KMS-11 (cell line): ENCODE measurements at regions not wholly inside any gene's neighbourhood (a gene's known extent, or its start where the extent isn't known, plus 50 kb on each side); places are given as distances from the start of the nearest gene placed in this dataset.

Experiments
- H2AFZ ChIP-seq: fragments of 200-600 bp; sonication (generic); 2 replicates; pipeline ENCODE4 v1.6.1; 2016; ENCODE audit warnings: antibody characterized with exemption, mixed run types, low read depth
- H3K27ac ChIP-seq: fragments of 200-600 bp; sonication (generic); 2 replicates; pipeline ENCODE4 v1.6.1; 2016; ENCODE audit warnings: mild to moderate bottlenecking, mixed run types
- H3K27me3 ChIP-seq: fragments of 200-600 bp; sonication (generic); 2 replicates; pipeline ENCODE4 v1.6.1; 2017; ENCODE audit warnings: mild to moderate bottlenecking, low read depth, mixed run types, moderate library complexity; ENCODE audit not compliant: insufficient read depth
- H3K36me3 ChIP-seq: fragments of 200-600 bp; sonication (generic); 2 replicates; pipeline ENCODE4 v1.6.1; 2017; ENCODE audit warnings: mild to moderate bottlenecking, mixed run types; ENCODE audit not compliant: insufficient read depth
- H3K4me1 ChIP-seq: fragments of 200-600 bp; sonication (generic); 2 replicates; pipeline ENCODE4 v1.6.1; 2016; ENCODE audit warnings: mild to moderate bottlenecking, low read depth, mixed run types; ENCODE audit not compliant: poor library complexity, severe bottlenecking
- H3K4me2 ChIP-seq: fragments of 200-600 bp; sonication (generic); 2 replicates; pipeline ENCODE4 v1.7.0; 2016; ENCODE audit warnings: mild to moderate bottlenecking, mixed run types
- H3K4me3 ChIP-seq: fragments of 200-600 bp; sonication (generic); IDR thresholded peaks from 2 replicates; pipeline ENCODE4 v1.6.1; 2017; ENCODE audit warnings: low read depth, low read length, mixed read lengths; ENCODE audit not compliant: insufficient read depth
- H3K79me2 ChIP-seq: fragments of 200-600 bp; sonication (generic); 2 replicates; pipeline ENCODE4 v1.6.1; 2016; ENCODE audit warnings: low read depth, mixed run types; ENCODE audit not compliant: insufficient read depth
- H3K9ac ChIP-seq: fragments of 200-600 bp; sonication (generic); 2 replicates; pipeline ENCODE4 v1.6.1; 2016; ENCODE audit warnings: mild to moderate bottlenecking, mixed run types
- H4K20me1 ChIP-seq: fragments of 200-600 bp; sonication (generic); 2 replicates; pipeline ENCODE4 v1.6.1; 2016; ENCODE audit warnings: mild to moderate bottlenecking, mixed run types; ENCODE audit not compliant: insufficient read depth
- TF ChIP-seq, protein P1 (sequence below): fragments of 200-600 bp; sonication (generic); conservative IDR thresholded peaks from 2 replicates; pipeline ENCODE4 v1.6.1; 2017; ENCODE audit warnings: low read depth, mild to moderate bottlenecking, antibody characterized with exemption, low read length, moderate library complexity, mixed read lengths

DNA sequence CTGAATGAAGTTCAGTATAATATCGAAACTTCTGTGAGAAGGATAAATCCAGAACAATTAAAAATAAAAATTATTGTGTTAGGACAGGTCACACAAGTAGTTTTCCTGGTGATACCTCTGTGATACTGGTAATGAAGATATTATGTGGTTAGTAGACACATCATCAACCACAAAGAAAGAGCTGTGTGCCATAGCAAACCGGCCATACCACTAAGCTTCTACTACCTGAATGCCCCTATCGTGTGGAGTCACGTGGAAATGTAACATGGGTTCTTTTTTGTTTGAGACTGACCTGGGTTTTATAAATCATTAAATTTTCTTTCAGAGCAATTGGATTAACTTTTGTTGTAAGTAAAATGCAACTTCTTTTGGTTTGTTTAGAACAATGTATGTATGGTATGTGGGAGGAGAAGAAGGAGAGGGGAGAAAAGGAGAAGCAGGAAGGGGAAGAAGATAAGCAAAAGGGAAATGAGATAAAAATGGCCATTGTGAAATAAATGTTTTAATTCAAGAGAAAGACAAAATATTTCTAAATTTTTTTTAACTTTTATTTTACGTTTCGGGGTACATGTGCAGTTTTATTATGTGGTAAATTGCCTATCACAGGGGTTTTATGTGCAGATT is 58.2 kb upstream of the LRRC8B start:
- no peaks in the 10 kb centered on the region for H3K36me3 ChIP-seq
- H3K4me2 ChIP-seq, result no peak overlapping the region
- no peaks in the 10 kb centered on the region for H3K27me3 ChIP-seq
- H3K4me1 ChIP-seq, result peaks cover 29% of the 10 kb centered on the region
- H3K79me2 ChIP-seq, result no peaks in the 10 kb centered on the region
- no peaks in the 10 kb centered on the region for H4K20me1 ChIP-seq
- no peak overlapping the region for H2AFZ ChIP-seq
- H3K9ac ChIP-seq, result no peak overlapping the region
- TF ChIP-seq, protein P1, sequence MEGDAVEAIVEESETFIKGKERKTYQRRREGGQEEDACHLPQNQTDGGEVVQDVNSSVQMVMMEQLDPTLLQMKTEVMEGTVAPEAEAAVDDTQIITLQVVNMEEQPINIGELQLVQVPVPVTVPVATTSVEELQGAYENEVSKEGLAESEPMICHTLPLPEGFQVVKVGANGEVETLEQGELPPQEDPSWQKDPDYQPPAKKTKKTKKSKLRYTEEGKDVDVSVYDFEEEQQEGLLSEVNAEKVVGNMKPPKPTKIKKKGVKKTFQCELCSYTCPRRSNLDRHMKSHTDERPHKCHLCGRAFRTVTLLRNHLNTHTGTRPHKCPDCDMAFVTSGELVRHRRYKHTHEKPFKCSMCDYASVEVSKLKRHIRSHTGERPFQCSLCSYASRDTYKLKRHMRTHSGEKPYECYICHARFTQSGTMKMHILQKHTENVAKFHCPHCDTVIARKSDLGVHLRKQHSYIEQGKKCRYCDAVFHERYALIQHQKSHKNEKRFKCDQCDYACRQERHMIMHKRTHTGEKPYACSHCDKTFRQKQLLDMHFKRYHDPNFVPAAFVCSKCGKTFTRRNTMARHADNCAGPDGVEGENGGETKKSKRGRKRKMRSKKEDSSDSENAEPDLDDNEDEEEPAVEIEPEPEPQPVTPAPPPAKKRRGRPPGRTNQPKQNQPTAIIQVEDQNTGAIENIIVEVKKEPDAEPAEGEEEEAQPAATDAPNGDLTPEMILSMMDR, result no peak
- H3K27ac ChIP-seq, result no peak overlapping the region
- no peak overlapping the region for H3K4me3 ChIP-seq

DNA sequence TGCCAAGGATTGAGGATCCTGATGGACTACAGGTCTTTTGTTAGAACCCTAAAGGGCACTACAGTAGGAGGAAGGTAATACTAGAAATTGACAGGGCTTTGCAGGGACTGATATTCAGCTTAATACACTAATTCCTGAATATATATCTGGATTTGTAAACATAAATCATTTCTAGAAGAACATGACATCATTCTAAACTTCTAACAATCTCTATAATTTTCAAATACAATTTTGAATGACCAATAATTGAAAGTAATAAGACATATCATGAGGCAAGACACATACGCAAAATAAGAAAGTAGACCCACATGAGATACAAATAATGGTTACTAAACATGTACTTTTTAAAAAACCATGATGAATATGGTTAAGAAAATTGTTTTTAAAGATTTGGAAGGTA is 52.4 kb upstream of the LRRC8B start:
- H3K4me2 ChIP-seq, result no peak overlapping the region
- TF ChIP-seq, protein P1, result no peak
- H4K20me1 ChIP-seq, result no peaks in the 10 kb centered on the region
- H2AFZ ChIP-seq, result no peak overlapping the region
- no peak overlapping the region for H3K4me3 ChIP-seq
- no peaks in the 10 kb centered on the region for H3K36me3 ChIP-seq
- no peak overlapping the region for H3K9ac ChIP-seq
- no peak overlapping the region for H3K27ac ChIP-seq
- no peaks in the 10 kb centered on the region for H3K27me3 ChIP-seq
- H3K4me1 ChIP-seq, result no peaks in the 10 kb centered on the region
- no peaks in the 10 kb centered on the region for H3K79me2 ChIP-seq

DNA sequence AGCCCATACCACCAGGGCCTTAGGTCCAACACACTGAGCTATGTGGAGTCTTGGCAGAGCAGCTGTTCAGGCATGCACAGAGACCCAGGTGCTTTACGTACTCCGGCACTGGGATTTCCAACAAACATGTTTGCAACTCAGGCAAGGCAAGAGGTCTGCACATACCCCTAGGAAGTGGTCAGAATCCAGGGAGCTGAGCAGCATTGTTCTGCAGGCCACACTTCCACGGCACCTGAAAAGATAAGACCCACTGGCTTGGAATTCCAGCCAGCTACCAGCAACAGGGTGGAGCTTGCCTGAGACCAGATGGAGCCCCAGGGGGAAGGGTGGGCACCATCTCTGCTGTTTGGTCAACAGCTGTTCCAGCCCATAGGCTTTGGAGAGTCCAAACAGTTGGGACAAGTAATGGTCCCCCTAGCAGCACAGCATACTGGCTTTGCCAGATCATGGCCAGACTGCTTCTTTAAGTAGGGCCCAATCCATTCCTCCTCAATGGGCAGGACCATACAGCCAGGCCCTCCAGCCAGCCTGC is 51.7 kb upstream of the LRRC8B start:
- Histone ChIP-seq H3K4me2 (no peak overlapping the region), H3K27ac (no peak overlapping the region), H3K4me3 (no peak overlapping the region), H3K36me3 (no peaks in the 10 kb centered on the region), H4K20me1 (no peaks in the 10 kb centered on the region), H3K4me1 (no peaks in the 10 kb centered on the region), H3K79me2 (no peaks in the 10 kb centered on the region), H2AFZ (no peak overlapping the region), H3K27me3 (no peaks in the 10 kb centered on the region), H3K9ac (no peak overlapping the region)
- TF ChIP-seq, protein P1, result no peak
